ENCODE measurements at regions not wholly inside any gene's neighbourhood (a gene's known extent, or its start where the extent isn't known, plus 50 kb on each side); places are given as distances from the start of the nearest gene placed in this dataset.

GRCh38 chr6:86857783-86858182 is 79.5 kb upstream of the HTR1E start:
- Histone ChIP-seq H3K36me3 (no peaks in the 10 kb centered on the region), H3K9me3 (no peaks in the 10 kb centered on the region), H3K4me3 (no peak overlapping the region), H3K27me3 (no peaks in the 10 kb centered on the region), H3K4me1 (no peaks in the 10 kb centered on the region), H3K27ac (no peak overlapping the region)
- DNase-seq (no peak), ATAC-seq (no peak)
- intact Hi-C loops (cut with DNase I), result no loop called here
- 49% methylated on average over 2 of the region's 2 CpGs for WGBS (ENCODE audit: insufficient coverage, low coverage, low lambda C conversion rate, missing lambda C conversion rate)
- TF ChIP-seq POLR2A (IDR thresholded peaks at IDR 0.05) (no peak), CTCF (IDR thresholded peaks at IDR 0.05) (no peak)

GRCh38 chr6:86856937-86857563 is 80.3 kb upstream of the HTR1E start:
- Histone ChIP-seq H3K9me3 (no peaks in the 10 kb centered on the region), H3K36me3 (no peaks in the 10 kb centered on the region), H3K4me3 (no peak overlapping the region), H3K27me3 (no peaks in the 10 kb centered on the region), H3K4me1 (no peaks in the 10 kb centered on the region), H3K27ac (no peak overlapping the region)
- peak; percentile 77 to 94 (median 90) for ATAC-seq
- WGBS (ENCODE audit: insufficient coverage, low coverage, low lambda C conversion rate, missing lambda C conversion rate), result 20% methylated on average over 3 of the region's 3 CpGs
- peak in 1 of 3 donors; percentile 60 for DNase-seq
- TF ChIP-seq CTCF (IDR thresholded peaks at IDR 0.05), result peak; percentile 70 to 88 (median 76)
- TF ChIP-seq POLR2A (IDR thresholded peaks at IDR 0.05), result no peak
- intact Hi-C loops (cut with DNase I), result no loop called here

- H3K9me3 ChIP-seq, result no peaks in the 10 kb centered on the region
- intact Hi-C loops (cut with DNase I), result no loop called here
- TF ChIP-seq POLR2A (IDR thresholded peaks at IDR 0.05) (no peak), CTCF (IDR thresholded peaks at IDR 0.05) (no peak)
Observed at GRCh38 chr6:86856379-86856778, 80.9 kb upstream of the HTR1E start.

GRCh38 chr6:86848986-86849385 is 88.3 kb upstream of the HTR1E start:
- Histone ChIP-seq H3K27ac (no peak overlapping the region), H3K4me3 (no peak overlapping the region), H3K36me3 (no peaks in the 10 kb centered on the region), H3K27me3 (no peaks in the 10 kb centered on the region), H3K4me1 (no peaks in the 10 kb centered on the region), H3K9me3 (no peaks in the 10 kb centered on the region)
- TF ChIP-seq POLR2A (IDR thresholded peaks at IDR 0.05) (no peak), CTCF (IDR thresholded peaks at IDR 0.05) (no peak)
- intact Hi-C loops (cut with DNase I), result no loop called here
- ATAC-seq, result no peak
- no peak for DNase-seq

More at GRCh38 chr6:86856379-86856778, 80.9 kb upstream of the HTR1E start:
- ATAC-seq, result no peak
- DNase-seq, result no peak
- Histone ChIP-seq H3K27me3 (no peaks in the 10 kb centered on the region), H3K36me3 (no peaks in the 10 kb centered on the region), H3K4me3 (no peak overlapping the region), H3K27ac (no peak overlapping the region), H3K4me1 (no peaks in the 10 kb centered on the region)

- intact Hi-C loops (cut with DNase I), result no loop called here
Observed at GRCh38 chr6:86832686-86833085, 104.6 kb upstream of the HTR1E start.

More at GRCh38 chr6:86832686-86833085, 104.6 kb upstream of the HTR1E start:
- H3K27ac ChIP-seq, result no peak overlapping the region
- H3K36me3 ChIP-seq, result no peaks in the 10 kb centered on the region
- H3K27me3 ChIP-seq, result no peaks in the 10 kb centered on the region
- ATAC-seq (peak in 2 of 4 donors; percentile 25 to 69), DNase-seq (no peak)
- TF ChIP-seq POLR2A (IDR thresholded peaks at IDR 0.05), result no peak
- no peak for TF ChIP-seq CTCF (IDR thresholded peaks at IDR 0.05)
- H3K4me1 ChIP-seq, result peaks cover 0 to 12% (median 0%) of the 10 kb centered on the region in 4 donors
- no peak overlapping the region for H3K4me3 ChIP-seq
- no peaks in the 10 kb centered on the region for H3K9me3 ChIP-seq

All from right lobe of liver (tissue), 6 donors.